Heart left ventricle (tissue), 13 donors: ENCODE measurements at regions not wholly inside any gene's neighbourhood (a gene's known extent, or its start where the extent isn't known, plus 50 kb on each side); places are given as distances from the start of the nearest gene placed in this dataset.

ENCODE experiments used
- CTCF ChIP-seq, 12 donors: fragments of 200-600 bp; sonication (generic) in 4 of 12; IDR thresholded peaks; one replicate each; pipeline versions ENCODE4 v1.5.0 to v1.8.0; 2018 to 2022; ENCODE audit warnings: antibody characterized with exemption in 12 of 12, mild to moderate bottlenecking in 5 of 12
- POLR2A ChIP-seq, 2 donors: fragments of 450-650 bp; IDR thresholded peaks; one replicate each; pipeline ENCODE4 v1.6.1; 2017; ENCODE audit warnings: antibody characterized with exemption in 2 of 2, mild to moderate bottlenecking in 2 of 2, moderate library complexity in 2 of 2
- donor health status: ischemic (EF 13 %, LVEDD 7.1; RV severe dilation, severe dysfunction).
- donor health status: DM: no; HTN: yes; CAD: no.
- donor health status: DM: no; HTN: no; CAD: no.
- donor health status: ischemic (EF 25% LVEDD 6.9; RV normal size, moderate dysfunction).
- donor health status: ischemic (EF 25% LVEDD 5.7; RV mildly dilated, moderate dysfunction).
- donor health status: ischemic (EF 35%, LVEDD 5.7; RV mildly dilated, moderate dysfunction).
- donor health status: nonischemic (EF 11% LVEDD 7.7; RV severe dilation, severe dysfunction).
- donor health status: DM: yes; HTN: yes; CAD: no.
- donor health status: PGD.
- donor health status: ischemic (EF 29% LVEDD 5.4; RV normal size, mild dysfunction).
- donor health status: nonischemic (EF 23%, LVEDD 6.1; RV moderate dilation, normal function).

GRCh38 chrX:144335402-144335801 lies 451.5 kb downstream of the UBE2NL start:
- TF ChIP-seq CTCF (IDR thresholded peaks at IDR 0.05) (no peak), POLR2A (IDR thresholded peaks at IDR 0.05) (no peak)
